Stimulated activated naive CD4-positive, alpha-beta T cell treated with Interleukin-2 at 50 U/mL for 16 hours (primary cell): ENCODE measurements at regions not wholly inside any gene's neighbourhood (a gene's known extent, or its start where the extent isn't known, plus 50 kb on each side); places are given as distances from the start of the nearest gene placed in this dataset.

ENCODE experiments used
- DNase-seq: peaks from one replicate; lab custom pipeline; 2025; lab: John Stamatoyannopoulos, UW

- peak; percentile 5 for DNase-seq
These were observed 51.6 kb upstream of the SRP54 start for GRCh38 chr14:34931206-34931605.

- no peak for DNase-seq
These were observed 52.2 kb upstream of the SRP54 start for GRCh38 chr14:34930591-34931091.

GRCh38 chr14:34926552-34926951 is 51.4 kb upstream of the BAZ1A start:
- no peak for DNase-seq
